Stimulated activated CD8-positive, alpha-beta memory T cell treated with anti-CD3 and anti-CD28 coated beads, Interleukin-12 subunit alpha, Interleukin-12 subunit beta, amount 100 ng/mL, for 24 hours (primary cell): ENCODE measurements at regions not wholly inside any gene's neighbourhood (a gene's known extent, or its start where the extent isn't known, plus 50 kb on each side); places are given as distances from the start of the nearest gene placed in this dataset.
"Not testable (repeated sequence)": the region's sequence is repeated elsewhere in the genome, so short reads cannot be mapped to it uniquely, and the experiment has no call there.

Experiments used
- DNase-seq: peaks from one replicate; pipeline ENCODE4 v3.0.0-alpha.2; 2020; ENCODE audit errors: extremely low read depth

- DNase-seq, result not testable (repeated sequence)
These were observed 975.7 kb downstream of the TBC1D32 start for GRCh38 chr6:120358535-120358934.

- DNase-seq, result no peak
These were observed 976.8 kb downstream of the TBC1D32 start for GRCh38 chr6:120357447-120357846.

- DNase-seq, result no peak
These were observed 978.5 kb downstream of the TBC1D32 start for GRCh38 chr6:120355822-120356221.

- no peak for DNase-seq
These were observed 979.7 kb downstream of the TBC1D32 start for GRCh38 chr6:120354452-120355098.

GRCh38 chr6:120352491-120352890 is 981.8 kb downstream of the TBC1D32 start:
- no peak for DNase-seq

- DNase-seq, result no peak
These were observed 985.4 kb downstream of the TBC1D32 start for GRCh38 chr6:120348926-120349325.

- no peak for DNase-seq
These were observed 979.0 kb upstream of the MAN1A1 start for GRCh38 chr6:120328521-120328920.

GRCh38 chr6:120320481-120321162 is 971.1 kb upstream of the MAN1A1 start:
- DNase-seq, result no peak

- no peak for DNase-seq
These were observed 954.7 kb upstream of the MAN1A1 start for GRCh38 chr6:120304223-120304622.

- no peak for DNase-seq
These were observed 954.0 kb upstream of the MAN1A1 start for GRCh38 chr6:120303527-120303926.

- DNase-seq, result no peak
These were observed 952.5 kb upstream of the MAN1A1 start for GRCh38 chr6:120302041-120302440.

- DNase-seq, result no peak
These were observed 941.4 kb upstream of the MAN1A1 start for GRCh38 chr6:120290964-120291363.

- DNase-seq, result no peak
These were observed 932.4 kb upstream of the MAN1A1 start for GRCh38 chr6:120282005-120282404.

- DNase-seq, result no peak
These were observed 930.1 kb upstream of the MAN1A1 start for GRCh38 chr6:120279466-120280167.

GRCh38 chr6:120278689-120279396 is 929.3 kb upstream of the MAN1A1 start:
- DNase-seq, result no peak

GRCh38 chr6:120274547-120274946 is 925.0 kb upstream of the MAN1A1 start:
- no peak for DNase-seq

- no peak for DNase-seq
These were observed 923.9 kb upstream of the MAN1A1 start for GRCh38 chr6:120273411-120273810.

- no peak for DNase-seq
These were observed 922.5 kb upstream of the MAN1A1 start for GRCh38 chr6:120272038-120272437.

GRCh38 chr6:120268256-120268655 is 918.7 kb upstream of the MAN1A1 start:
- DNase-seq, result not testable (repeated sequence)

GRCh38 chr6:120262354-120262753 is 912.8 kb upstream of the MAN1A1 start:
- DNase-seq, result no peak

GRCh38 chr6:120260636-120261035 is 911.1 kb upstream of the MAN1A1 start:
- DNase-seq, result no peak

- no peak for DNase-seq
These were observed 905.1 kb upstream of the MAN1A1 start for GRCh38 chr6:120254651-120255050.
